A549 (cell line): ENCODE measurements at regions not wholly inside any gene's neighbourhood (a gene's known extent, or its start where the extent isn't known, plus 50 kb on each side); places are given as distances from the start of the nearest gene placed in this dataset.

Experiments
- ATAC-seq, 2 experiments: fragments of 200-7000 bp in 1 of 2; fragments of >200 bp in 1 of 2; cut with Nextera tagmentation in 1 of 2; cut with Tn5 transposase in 1 of 2; 3 replicates each; pipeline versions ENCODE4 v1.8.0 to v1.9.1; 2018 to 2020; ENCODE audit warnings: mild to moderate bottlenecking in 1 of 2, moderate library complexity in 1 of 2
- CTCF ChIA-PET: fragments of 300-600 bp; sonication (Branson Sonifier 250); formaldehyde crosslinking; extraction: SDS; loops from one replicate; lab custom pipeline; 2021; ENCODE audit warnings: antibody characterized with exemption, inconsistent platforms; lab: Yijun Ruan, JAX
- POLR2A ChIA-PET: fragments of 350-600 bp; formaldehyde crosslinking; extraction: SDS; loops from one replicate; lab custom pipeline; 2021; ENCODE audit warnings: antibody characterized with exemption, inconsistent platforms; lab: Yijun Ruan, JAX
- DNase-seq, 2 experiments: peaks; one replicate each; pipeline versions ENCODE4 v3.0.0 to v3.0.0-alpha.2; 2011 to 2016; ENCODE audit warnings: low read depth in 1 of 2, low spot score in 1 of 2
- FAIRE-seq: peaks from 2 replicates; lab custom pipeline; 2011; peaks lifted over from hg19 to GRCh38; lab: Jason Lieb, UNC
- H3K27ac ChIP-seq, 2 experiments: fragments of >200 bp; sonication (Bioruptor Twin); formaldehyde crosslinking; 3 replicates each; pipeline ENCODE4 v1.5.1; 2016 to 2017
- H3K4me1 ChIP-seq: fragments of >200 bp; sonication (Bioruptor Twin); formaldehyde crosslinking; 3 replicates; pipeline ENCODE4 v1.6.1; 2016
- H3K4me2 ChIP-seq: fragments of >200 bp; sonication (Bioruptor Twin); formaldehyde crosslinking; 3 replicates; pipeline ENCODE4 v1.6.1; 2016
- H3K4me3 ChIP-seq: fragments of >200 bp; sonication (Bioruptor Twin); formaldehyde crosslinking; 3 replicates; pipeline ENCODE4 v1.5.1; 2016
- H3K9me3 ChIP-seq: fragments of >200 bp; sonication (Bioruptor Twin); formaldehyde crosslinking; 3 replicates; pipeline ENCODE4 v1.6.1; 2016
- BHLHE40 ChIP-seq: IDR thresholded peaks from 2 replicates; pipeline ENCODE4 v1.6.1; 2012; ENCODE audit warnings: low read depth, low read length, inconsistent platforms
- CBX2 ChIP-seq: fragments of 200-600 bp; sonication (generic); IDR thresholded peaks from 2 replicates; pipeline ENCODE4 v1.6.1; 2016; ENCODE audit warnings: low read depth, mild to moderate bottlenecking, borderline replicate concordance
- CEBPB ChIP-seq, 2 experiments: fragments of >200 bp in 1 of 2; sonication (Bioruptor Twin) in 1 of 2; formaldehyde crosslinking in 1 of 2; IDR thresholded peaks; 2 replicates each; pipeline ENCODE4 v1.6.1; 2012 to 2016
- EHF ChIP-seq: fragments of 250-450 bp; sonication (Bioruptor Pico); IDR thresholded peaks from 2 replicates; pipeline ENCODE4 v1.5.0; 2020; ENCODE audit warnings: mild to moderate bottlenecking
- EHMT2 ChIP-seq: fragments of 200-600 bp; sonication (generic); IDR thresholded peaks from 2 replicates; pipeline ENCODE4 v1.6.1; 2016; ENCODE audit warnings: antibody characterized with exemption, low read depth, mild to moderate bottlenecking, moderate library complexity
- ELK1 ChIP-seq: fragments of 150-350 bp; IDR thresholded peaks from 2 replicates; pipeline ENCODE4 v1.6.1; 2014; ENCODE audit warnings: low read depth, mild to moderate bottlenecking, low read length
- ESRRA ChIP-seq: fragments of 150-350 bp; IDR thresholded peaks from 2 replicates; pipeline ENCODE4 v1.6.1; 2014; ENCODE audit warnings: mild to moderate bottlenecking, low read length, borderline replicate concordance
- FOSB ChIP-seq: fragments of 250-450 bp; sonication (Bioruptor Pico); IDR thresholded peaks from 2 replicates; pipeline ENCODE4 v1.5.0; 2020; ENCODE audit warnings: mild to moderate bottlenecking, moderate library complexity
- FOSL2 ChIP-seq, 2 experiments: fragments of 450-650 bp in 1 of 2; fragments of >200 bp in 1 of 2; sonication (Bioruptor Twin) in 1 of 2; formaldehyde crosslinking; IDR thresholded peaks; 2 replicates each; pipeline versions ENCODE4 v1.5.0 to v1.6.1; 2016 to 2020; ENCODE audit warnings: mild to moderate bottlenecking in 1 of 2, moderate library complexity in 1 of 2
- FOXS1 ChIP-seq: fragments of 250-450 bp; sonication (Bioruptor Pico); IDR thresholded peaks from 2 replicates; pipeline ENCODE4 v1.5.0; 2020; ENCODE audit warnings: mild to moderate bottlenecking, moderate library complexity
- HEYL ChIP-seq: fragments of 250-450 bp; sonication (Bioruptor Pico); IDR thresholded peaks from 2 replicates; pipeline ENCODE4 v1.8.0; 2021; ENCODE audit warnings: mild to moderate bottlenecking, moderate library complexity
- HMGXB4 ChIP-seq: fragments of 250-450 bp; sonication (Bioruptor Pico); IDR thresholded peaks from 2 replicates; pipeline ENCODE4 v1.5.0; 2021; ENCODE audit warnings: mild to moderate bottlenecking, moderate library complexity, borderline replicate concordance
- HOXA7 ChIP-seq: fragments of 250-450 bp; sonication (Bioruptor Pico); IDR thresholded peaks from 2 replicates; pipeline ENCODE4 v1.5.0; 2020; ENCODE audit warnings: mild to moderate bottlenecking, moderate library complexity
- HOXB13 ChIP-seq: fragments of 250-450 bp; sonication (Bioruptor Pico); IDR thresholded peaks from 2 replicates; pipeline ENCODE4 v1.5.0; 2020; ENCODE audit warnings: low read depth, mild to moderate bottlenecking, moderate library complexity
- JUN ChIP-seq, 2 experiments: fragments of >200 bp; sonication (Bioruptor Twin); formaldehyde crosslinking; IDR thresholded peaks; 2 replicates in 1 of 2; 3 replicates in 1 of 2; pipeline ENCODE4 v1.6.1; 2016 to 2017
- KDM5A ChIP-seq: fragments of 200-600 bp; sonication (generic); IDR thresholded peaks from 2 replicates; pipeline ENCODE4 v1.6.1; 2016; ENCODE audit warnings: antibody characterized with exemption, mild to moderate bottlenecking
- MAFK ChIP-seq: fragments of 450-650 bp; IDR thresholded peaks from 2 replicates; pipeline ENCODE4 v1.6.1; 2014; ENCODE audit not compliant: partially characterized antibody
- MAZ ChIP-seq: fragments of 150-350 bp; IDR thresholded peaks from 2 replicates; pipeline ENCODE4 v1.6.1; 2014; ENCODE audit warnings: antibody characterized with exemption, low read depth, low read length, borderline replicate concordance
- MYC ChIP-seq: IDR thresholded peaks from 2 replicates; pipeline ENCODE4 v1.6.1; 2012; ENCODE audit warnings: mild to moderate bottlenecking, inconsistent platforms, low read length, improper control_type of control experiment, borderline replicate concordance
- NR3C1 ChIP-seq: fragments of >200 bp; sonication (Bioruptor Twin); formaldehyde crosslinking; IDR thresholded peaks from 3 replicates; pipeline ENCODE4 v1.6.1; 2017
- PHF8 ChIP-seq: fragments of 200-600 bp; sonication (generic); IDR thresholded peaks from 2 replicates; pipeline ENCODE4 v1.6.1; 2016; ENCODE audit warnings: low read depth, mild to moderate bottlenecking, antibody characterized with exemption, moderate library complexity, borderline replicate concordance
- POLR2A ChIP-seq: IDR thresholded peaks from 2 replicates; pipeline ENCODE4 v1.6.1; 2012; ENCODE audit warnings: mild to moderate bottlenecking, low read length
- RARB ChIP-seq: fragments of 250-450 bp; sonication (Bioruptor Pico); IDR thresholded peaks from 2 replicates; pipeline ENCODE4 v1.8.0; 2021; ENCODE audit warnings: mild to moderate bottlenecking, moderate library complexity
- RCOR1 ChIP-seq: fragments of 150-350 bp; IDR thresholded peaks from 2 replicates; pipeline ENCODE4 v1.6.1; 2014; ENCODE audit warnings: antibody characterized with exemption, low read length, low read depth
- SMC3 ChIP-seq: fragments of >200 bp; sonication (Bioruptor Twin); formaldehyde crosslinking; IDR thresholded peaks from 3 replicates; pipeline ENCODE4 v1.6.1; 2018; ENCODE audit warnings: inconsistent platforms
- TP53 ChIP-seq: fragments of 250-450 bp; sonication (Bioruptor Pico); IDR thresholded peaks from 2 replicates; pipeline ENCODE4 v1.5.0; 2021; ENCODE audit warnings: mild to moderate bottlenecking, moderate library complexity
- USF2 ChIP-seq: fragments of 450-650 bp; IDR thresholded peaks from 2 replicates; pipeline ENCODE4 v1.6.1; 2014; ENCODE audit warnings: antibody characterized with exemption
- ZC3H11A ChIP-seq: fragments of 450-650 bp; IDR thresholded peaks from 2 replicates; pipeline ENCODE4 v1.6.1; 2014; ENCODE audit warnings: antibody characterized with exemption, mild to moderate bottlenecking
- ZSCAN20 ChIP-seq: fragments of 250-450 bp; sonication (Bioruptor Pico); IDR thresholded peaks from 2 replicates; pipeline ENCODE4 v1.8.0; 2022; ENCODE audit warnings: mild to moderate bottlenecking, moderate library complexity
- WGBS: methylation state at CpG from one replicate; pipeline ENCODE4 v1.1.6; 2017; ENCODE audit errors: missing lambda C conversion rate; 5-methylcytosine and 5-hydroxymethylcytosine counted together

GRCh38 chr11:106447631-106448191, 370.2 kb downstream of the AASDHPPT start:
- ATAC-seq (no peak), FAIRE-seq (no peak), DNase-seq (no peak)
- TF ChIP-seq JUN (IDR thresholded peaks at IDR 0.05), result no peak
- no peak for TF ChIP-seq ELK1
- no peak for TF ChIP-seq USF2
- TF ChIP-seq NR3C1, result no peak
- no peak for TF ChIP-seq TP53 (CRISPR knock-in tag)
- TF ChIP-seq RARB (CRISPR knock-in tag), result no peak
- TF ChIP-seq MYC, result no peak
- no peak for TF ChIP-seq MAZ
- no peak for TF ChIP-seq ESRRA
- no peak for TF ChIP-seq HOXB13 (CRISPR knock-in tag)
- no peak for TF ChIP-seq SMC3
- no peak for TF ChIP-seq RCOR1
- TF ChIP-seq MAFK, result no peak
- TF ChIP-seq CEBPB (IDR thresholded peaks at IDR 0.05), result no peak
- no peak for TF ChIP-seq PHF8
- TF ChIP-seq FOSB (CRISPR knock-in tag), result no peak
- no peak for TF ChIP-seq EHF
- TF ChIP-seq ZC3H11A, result no peak
- TF ChIP-seq ZSCAN20 (CRISPR knock-in tag), result no peak
- TF ChIP-seq HOXA7 (CRISPR knock-in tag), result no peak
- WGBS, result 51% methylated on average over 5 of the region's 5 CpGs
- no peaks in the 10 kb centered on the region for H3K4me1 ChIP-seq
- ChIA-PET CTCF (no interaction called here), POLR2A (no interaction called here)
- no peak overlapping the region for H3K4me2 ChIP-seq
- H3K27ac ChIP-seq, result no peak overlapping the region
- no peak overlapping the region for H3K4me3 ChIP-seq
- H3K9me3 ChIP-seq, result no peaks in the 10 kb centered on the region

GRCh38 chr11:106449763-106450162, 372.3 kb downstream of the AASDHPPT start:
- TF ChIP-seq ELK1 (no peak), HOXA7 (CRISPR knock-in tag) (no peak), CBX2 (no peak), TP53 (CRISPR knock-in tag) (no peak), JUN (IDR thresholded peaks at IDR 0.05) (no peak), ESRRA (no peak), FOXS1 (no peak), HEYL (CRISPR knock-in tag) (no peak), BHLHE40 (no peak), MAFK (no peak), FOSL2 (IDR thresholded peaks at IDR 0.05) (no peak), FOSL2 (CRISPR knock-in tag; IDR thresholded peaks at IDR 0.05) (no peak), EHF (no peak), HMGXB4 (no peak), KDM5A (no peak), POLR2A (no peak), CEBPB (IDR thresholded peaks at IDR 0.05) (no peak; a peak in 1 of 4 replicates), EHMT2 (no peak), NR3C1 (no peak)
- FAIRE-seq (no peak), DNase-seq (no peak), ATAC-seq (no peak)
- WGBS, result 32% methylated on average over 3 of the region's 3 CpGs
- ChIA-PET CTCF (no interaction called here), POLR2A (no interaction called here)
- Histone ChIP-seq H3K27ac (no peak overlapping the region), H3K9me3 (no peaks in the 10 kb centered on the region), H3K4me1 (no peaks in the 10 kb centered on the region), H3K4me2 (no peak overlapping the region; the same call in 2 of the 3 replicates), H3K4me3 (no peak overlapping the region)
